GM12878 (cell line): ENCODE measurements at regions not wholly inside any gene's neighbourhood (a gene's known extent, or its start where the extent isn't known, plus 50 kb on each side); places are given as distances from the start of the nearest gene placed in this dataset.

Source experiments
- ATAC-seq: fragments of 200-7000 bp; cut with Tn5 transposase; 3 replicates; pipeline ENCODE4 v1.9.1; 2020; ENCODE audit warnings: mild to moderate bottlenecking, moderate library complexity
- BruUV-seq: library from RNA; stranded (reverse); fragments of 400-500 nt; replicated peaks from 2 replicates; lab custom pipeline; 2021; lab: Mats Ljungman, UMichigan
- CTCF ChIA-PET: fragments of 300-600 bp; sonication (Branson Sonifier 250); formaldehyde crosslinking; extraction: SDS; loops from one replicate; lab custom pipeline; 2021; ENCODE audit warnings: inconsistent platforms; lab: Yijun Ruan, JAX
- POLR2A ChIA-PET: fragments of 350-600 bp; formaldehyde crosslinking; extraction: SDS; loops from one replicate; lab custom pipeline; 2021; ENCODE audit warnings: inconsistent platforms; lab: Charles Lee
- RAD21 ChIA-PET: fragments of 300-600 bp; sonication (Branson Sonifier 250); formaldehyde crosslinking; loops from one replicate; lab custom pipeline; 2023; ENCODE audit warnings: antibody characterized with exemption; ENCODE audit not compliant: unreplicated experiment; lab: Charles Lee
- SMC1A ChIA-PET: fragments of 300-600 bp; sonication (Branson Sonifier 250); formaldehyde crosslinking; loops from one replicate; lab custom pipeline; 2023; ENCODE audit not compliant: unreplicated experiment, uncharacterized antibody; lab: Charles Lee
- DNase-seq: peaks from one replicate; pipeline ENCODE4 v3.0.0-alpha.2; 2011; ENCODE audit warnings: low read depth, low spot score
- FAIRE-seq: peaks from 3 replicates; lab custom pipeline; 2011; peaks lifted over from hg19 to GRCh38; lab: Jason Lieb, UNC
- H2AFZ ChIP-seq: 2 replicates; pipeline ENCODE4 v1.6.0; 2011; ENCODE audit warnings: low read depth, low read length, control low read depth; ENCODE audit not compliant: control insufficient read depth
- H3K27ac ChIP-seq: 2 replicates; pipeline ENCODE4 v1.5.1; 2011; ENCODE audit warnings: control low read depth; ENCODE audit not compliant: control insufficient read depth, insufficient read depth
- H3K27me3 ChIP-seq, 2 experiments: replicated peaks in 1 of 2; 2 replicates each; pipeline versions ENCODE4 v1.6.0 to v1.6.1; 2011; ENCODE audit warnings: low read length in 1 of 2; ENCODE audit not compliant: control insufficient read depth in 2 of 2, insufficient read depth in 2 of 2
- H3K36me3 ChIP-seq, 2 experiments: 2 replicates each; pipeline ENCODE4 v1.5.1; 2011; ENCODE audit warnings: low read length in 1 of 2; ENCODE audit not compliant: control insufficient read depth in 2 of 2, insufficient read depth in 2 of 2
- H3K4me1 ChIP-seq: 2 replicates; pipeline ENCODE4 v1.6.1; 2011; ENCODE audit warnings: mild to moderate bottlenecking, low read length, moderate library complexity, mixed read lengths; ENCODE audit not compliant: control insufficient read depth, insufficient read depth
- H3K4me2 ChIP-seq: 2 replicates; pipeline ENCODE4 v1.6.0; 2011; ENCODE audit warnings: control low read depth; ENCODE audit not compliant: control insufficient read depth, insufficient read depth
- H3K4me3 ChIP-seq: fragments of 200-600 bp; sonication (generic); 2 replicates; pipeline ENCODE4 v1.5.1; 2016
- H3K79me2 ChIP-seq: 2 replicates; pipeline ENCODE4 v1.6.0; 2011; ENCODE audit warnings: low read length; ENCODE audit not compliant: control insufficient read depth, insufficient read depth
- H3K9ac ChIP-seq: 2 replicates; pipeline ENCODE4 v1.8.0; 2011; ENCODE audit warnings: low read length, control low read depth, mixed read lengths; ENCODE audit not compliant: control insufficient read depth, insufficient read depth
- H3K9me3 ChIP-seq: replicated peaks from 3 replicates; pipeline ENCODE4 v1.5.1; 2011; ENCODE audit warnings: mild to moderate bottlenecking, low read length; ENCODE audit not compliant: control insufficient read depth, insufficient read depth
- H4K20me1 ChIP-seq: 2 replicates; pipeline ENCODE4 v1.6.0; 2011; ENCODE audit not compliant: control insufficient read depth, insufficient read depth
- CEBPB ChIP-seq, 2 experiments: fragments of 150-350 bp in 1 of 2; IDR thresholded peaks; 2 replicates each; pipeline ENCODE4 v1.6.1; 2012 to 2014; ENCODE audit warnings: low read depth in 2 of 2, low read length in 2 of 2, borderline replicate concordance in 1 of 2, inconsistent platforms in 1 of 2
- CHD2 ChIP-seq: IDR thresholded peaks from 2 replicates; pipeline ENCODE4 v1.6.1; 2011; ENCODE audit warnings: low read depth, low read length, improper control_type of control experiment, borderline replicate concordance
- ELK1 ChIP-seq: IDR thresholded peaks from 2 replicates; pipeline ENCODE4 v1.6.1; 2012; ENCODE audit warnings: low read depth, low read length, improper control_type of control experiment
- ETV6 ChIP-seq, 2 experiments: fragments of 450-650 bp in 1 of 2; IDR thresholded peaks in 1 of 2; conservative IDR thresholded peaks in 1 of 2; 2 replicates each; pipeline ENCODE4 v1.6.1; 2014; ENCODE audit warnings: antibody characterized with exemption in 1 of 2, borderline replicate concordance in 1 of 2, low read depth in 1 of 2, mild to moderate bottlenecking in 1 of 2, moderate library complexity in 1 of 2
- MEF2B ChIP-seq: fragments of 450-650 bp; IDR thresholded peaks from 2 replicates; pipeline ENCODE4 v1.6.1; 2018; ENCODE audit warnings: mild to moderate bottlenecking, moderate library complexity; ENCODE audit not compliant: partially characterized antibody, poor library complexity, severe bottlenecking
- MYC ChIP-seq: IDR thresholded peaks from 2 replicates; pipeline ENCODE4 v1.6.1; 2011; ENCODE audit warnings: mild to moderate bottlenecking, low read length, moderate library complexity, inconsistent platforms; ENCODE audit not compliant: insufficient read depth, insufficient replicate concordance, insufficient read length, severe bottlenecking
- PAX8 ChIP-seq: fragments of 450-650 bp; IDR thresholded peaks from 2 replicates; pipeline ENCODE4 v1.6.1; 2017; ENCODE audit warnings: mild to moderate bottlenecking, moderate library complexity
- RBBP5 ChIP-seq: fragments of 200-600 bp; sonication (generic); conservative IDR thresholded peaks from 2 replicates; pipeline ENCODE4 v1.6.1; 2016
- RFX5 ChIP-seq: IDR thresholded peaks from 2 replicates; pipeline ENCODE4 v1.6.1; 2011; ENCODE audit warnings: low read depth, low read length, improper control_type of control experiment
- SIX5 ChIP-seq: IDR thresholded peaks from 2 replicates; pipeline ENCODE4 v1.6.1; 2011; ENCODE audit warnings: mild to moderate bottlenecking, low read depth, low read length, moderate library complexity; ENCODE audit not compliant: severe bottlenecking
- SMC3 ChIP-seq: IDR thresholded peaks from 2 replicates; pipeline ENCODE4 v1.6.1; 2011; ENCODE audit warnings: low read length, improper control_type of control experiment, borderline replicate concordance
- SUZ12 ChIP-seq: fragments of 200-600 bp; sonication (generic); IDR thresholded peaks from one replicate; pipeline ENCODE4 v1.6.1; 2018; ENCODE audit warnings: antibody characterized with exemption, mild to moderate bottlenecking; ENCODE audit not compliant: unreplicated experiment
- TARDBP ChIP-seq: IDR thresholded peaks from 2 replicates; pipeline ENCODE4 v1.6.1; 2016; ENCODE audit warnings: borderline replicate concordance
- ZNF384 ChIP-seq: IDR thresholded peaks from 2 replicates; pipeline ENCODE4 v1.6.1; 2012; ENCODE audit warnings: low read depth, mild to moderate bottlenecking, low read length, improper control_type of control experiment, borderline replicate concordance
- WGBS: methylation state at CpG from one replicate; pipeline ENCODE4 v1.1.6; 2016; ENCODE audit warnings: low lambda C conversion rate; ENCODE audit not compliant: insufficient replicate concordance, insufficient coverage; ENCODE audit errors: missing lambda C conversion rate; 5-methylcytosine and 5-hydroxymethylcytosine counted together
- in situ Hi-C: fragments of 300-500 bp; cut with MboI; formaldehyde crosslinking; loops from 9 replicates; pipeline ENCODE4 v1.14.3; 2018; ENCODE audit warnings: mixed read lengths
- intact Hi-C: fragments of 100-400 bp; cut with micrococcal nuclease; formaldehyde crosslinking; loops from one replicate; pipeline ENCODE4 v1.14.2; 2022; ENCODE audit not compliant: unreplicated experiment
- TF ChIP-seq, protein P1 (sequence below): IDR thresholded peaks from 2 replicates; pipeline ENCODE4 v1.6.1; 2011; ENCODE audit warnings: low read depth, mild to moderate bottlenecking, low read length, moderate library complexity, borderline replicate concordance; ENCODE audit errors: extremely low read depth

DNA sequence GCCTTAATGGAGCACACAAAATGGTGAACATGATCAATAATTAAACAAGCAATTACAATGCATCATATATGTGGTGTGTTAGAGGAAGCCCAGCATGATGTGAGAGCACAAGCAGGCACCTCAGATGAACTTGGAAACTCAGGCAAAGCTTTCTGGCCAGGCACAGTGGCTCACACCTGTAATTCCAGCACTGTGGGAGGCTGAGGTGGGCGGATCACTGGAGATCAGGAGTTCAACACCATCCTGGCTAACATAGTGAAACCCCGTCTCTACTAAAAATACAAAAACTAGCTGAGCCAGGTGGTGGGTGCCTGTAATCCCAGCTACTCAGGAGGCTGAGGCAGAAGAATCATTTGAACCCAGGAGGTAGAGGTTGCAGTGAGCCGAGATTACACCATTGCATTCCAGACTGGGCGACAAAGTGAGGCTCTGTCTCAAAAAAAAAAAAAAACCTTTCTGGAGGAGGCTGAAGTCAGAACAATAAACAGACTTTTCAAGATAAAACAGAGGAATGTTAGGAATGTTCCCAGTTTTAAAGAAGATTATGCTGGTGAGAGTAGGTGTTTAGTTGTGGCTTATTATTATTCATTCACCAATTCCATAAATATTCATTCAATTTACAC, 159.4 kb downstream of the CEMIP2 start:
- WGBS = 6% methylated on average over 4 of the region's 4 CpGs

GRCh38 chr9:71608021-71608420, 160.3 kb downstream of the CEMIP2 start:
- DNase-seq = no peak
- CTCF ChIA-PET = interaction anchor here (0.6 to 4.9 kb wide), 5 partner anchors 11 to 323 kb away, joined by 3 to 22 read pairs (median 3); no protein-coding TSS in a partner anchor
- Histone ChIP-seq H3K9ac (no peak overlapping the region), H3K27me3 (no peaks in the 10 kb centered on the region), H3K4me2 (no peak overlapping the region), H2AFZ (no peak overlapping the region), H3K4me3 (no peak overlapping the region), H3K36me3 (no peaks in the 10 kb centered on the region), H3K79me2 (no peaks in the 10 kb centered on the region), H3K4me1 (no peaks in the 10 kb centered on the region), H3K9me3 (no peaks in the 10 kb centered on the region), H4K20me1 (no peaks in the 10 kb centered on the region), H3K27ac (no peak overlapping the region)
- no peak for ATAC-seq
- intact Hi-C loops = no loop called here
- RAD21 ChIA-PET = interaction anchor here (1.2 kb wide), 1 partner anchor 209 kb away, joined by 3 read pairs; no protein-coding TSS in a partner anchor
- FAIRE-seq = no peak
- POLR2A ChIA-PET = no interaction called here
- no TSS peak for BruUV-seq
- in situ Hi-C loops = loop anchor here (5.0 to 10.0 kb wide), 2 partner anchors 67 to 209 kb away; no protein-coding TSS in a partner anchor
- SMC1A ChIA-PET = no interaction called here
- WGBS = 26% methylated on average over 4 of the region's 4 CpGs
- TF ChIP-seq SMC3 (no peak), ELK1 (no peak), SIX5 (no peak), SUZ12 (no peak), MEF2B (no peak), CHD2 (no peak), RFX5 (no peak), TARDBP (no peak), MYC (no peak), PAX8 (no peak), ZNF384 (no peak), RBBP5 (no peak), CEBPB (IDR thresholded peaks at IDR 0.05; ENCODE audit: borderline replicate concordance in 1 of 2, low read depth in 2 of 2, low read length in 2 of 2) (no peak), ETV6 (conservative IDR thresholded peaks at IDR 0.05 in 1 of 2, IDR thresholded peaks at IDR 0.05 in 1 of 2; ENCODE audit: borderline replicate concordance in 1 of 2, low read depth in 1 of 2) (no peak)

More for the DNA sequence above, 159.4 kb downstream of the CEMIP2 start:
- TF ChIP-seq, protein P1, sequence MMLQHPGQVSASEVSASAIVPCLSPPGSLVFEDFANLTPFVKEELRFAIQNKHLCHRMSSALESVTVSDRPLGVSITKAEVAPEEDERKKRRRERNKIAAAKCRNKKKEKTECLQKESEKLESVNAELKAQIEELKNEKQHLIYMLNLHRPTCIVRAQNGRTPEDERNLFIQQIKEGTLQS = no peak
- POLR2A ChIA-PET = no interaction called here
- H3K27ac ChIP-seq = no peak overlapping the region
- H2AFZ ChIP-seq = no peak overlapping the region
- DNase-seq (no peak), FAIRE-seq (no peak), ATAC-seq (no peak)
- H3K27me3 ChIP-seq = no peaks in the 10 kb centered on the region
- H3K79me2 ChIP-seq = no peaks in the 10 kb centered on the region
- no peaks in the 10 kb centered on the region for H4K20me1 ChIP-seq
- in situ Hi-C loops = loop anchor here (5.0 to 10.0 kb wide), 2 partner anchors 66 to 208 kb away; no protein-coding TSS in a partner anchor
- no peak overlapping the region for H3K9ac ChIP-seq
- CTCF ChIA-PET = interaction anchor here (0.6 kb wide), 2 partner anchors 28 to 31 kb away, joined by 3 to 4 read pairs; no protein-coding TSS in a partner anchor
- no peak overlapping the region for H3K4me2 ChIP-seq
- no TSS peak for BruUV-seq
- no peaks in the 10 kb centered on the region for H3K36me3 ChIP-seq
- no peak overlapping the region for H3K4me3 ChIP-seq
- no peaks in the 10 kb centered on the region for H3K9me3 ChIP-seq
- SMC1A ChIA-PET = no interaction called here
- RAD21 ChIA-PET = no interaction called here
- intact Hi-C loops = no loop called here
- H3K4me1 ChIP-seq = no peaks in the 10 kb centered on the region
